ENCODE measurements at regions not wholly inside any gene's neighbourhood (a gene's known extent, or its start where the extent isn't known, plus 50 kb on each side); places are given as distances from the start of the nearest gene placed in this dataset.
A peak's percentile ranks its signal among the peaks of the same experiment; 100 is the strongest.
"Not testable (repeated sequence)": the region's sequence is repeated elsewhere in the genome, so short reads cannot be mapped to it uniquely, and the experiment has no call there.

DNA sequence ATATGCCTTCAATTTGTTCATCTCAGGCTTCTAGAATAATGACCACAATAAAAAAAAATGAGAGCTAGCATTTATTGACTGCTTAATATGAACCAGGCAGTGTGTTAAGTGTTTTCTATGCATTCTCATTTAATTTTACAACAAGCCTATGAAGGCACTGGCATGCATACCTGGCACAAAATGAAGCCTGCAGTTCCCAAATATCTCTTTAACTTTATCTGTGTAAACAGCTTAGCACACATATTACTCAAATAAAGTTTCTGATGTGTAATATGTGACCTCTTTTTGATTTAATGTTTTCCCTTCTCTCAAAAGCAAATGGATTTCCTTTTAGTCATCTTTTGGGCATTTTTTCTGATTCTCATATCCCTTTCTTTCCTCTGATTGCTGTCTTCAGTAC lies 671.8 kb downstream of the PCDH7 start:
- DNase-seq: no peak

DNA sequence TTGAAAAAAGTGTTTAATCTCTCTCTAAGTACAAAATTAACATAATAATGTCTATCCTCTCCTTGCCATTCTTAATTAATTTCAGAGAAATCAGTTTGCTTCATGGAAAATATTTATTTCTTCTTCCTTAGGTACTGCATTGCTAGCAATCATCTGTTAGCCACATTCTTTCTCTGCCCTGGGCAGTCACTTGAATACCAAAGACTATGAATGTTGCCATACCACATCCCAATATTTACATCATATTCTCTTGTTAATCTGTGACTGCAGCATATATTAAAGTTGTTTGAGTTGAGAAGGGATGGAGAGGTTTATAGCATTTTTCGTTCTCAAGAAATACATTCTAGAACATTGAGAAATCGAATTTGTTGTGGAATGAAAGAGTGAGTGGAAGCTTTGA lies 672.8 kb downstream of the PCDH7 start:
- no peak for DNase-seq

DNA sequence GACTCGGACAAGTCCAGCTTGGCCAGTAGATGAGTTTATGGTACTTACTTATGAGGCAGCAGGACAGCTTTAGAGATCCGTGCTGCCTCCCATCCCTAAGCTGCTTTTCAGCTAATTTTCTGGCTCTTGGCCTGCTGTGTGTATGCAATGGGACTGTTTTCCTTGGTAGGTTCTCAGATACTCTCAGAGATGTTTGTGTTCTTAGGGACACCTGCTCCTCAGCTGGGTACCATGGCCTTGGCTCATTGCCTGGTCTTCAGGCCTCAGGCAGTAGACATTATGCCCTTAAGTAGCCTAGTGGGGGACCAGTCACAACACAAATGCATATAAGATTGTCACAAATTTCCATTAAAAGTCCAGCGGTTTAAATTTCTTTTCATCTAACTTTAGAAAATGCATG lies 688.0 kb downstream of the PCDH7 start:
- DNase-seq: peak; percentile 76

DNA sequence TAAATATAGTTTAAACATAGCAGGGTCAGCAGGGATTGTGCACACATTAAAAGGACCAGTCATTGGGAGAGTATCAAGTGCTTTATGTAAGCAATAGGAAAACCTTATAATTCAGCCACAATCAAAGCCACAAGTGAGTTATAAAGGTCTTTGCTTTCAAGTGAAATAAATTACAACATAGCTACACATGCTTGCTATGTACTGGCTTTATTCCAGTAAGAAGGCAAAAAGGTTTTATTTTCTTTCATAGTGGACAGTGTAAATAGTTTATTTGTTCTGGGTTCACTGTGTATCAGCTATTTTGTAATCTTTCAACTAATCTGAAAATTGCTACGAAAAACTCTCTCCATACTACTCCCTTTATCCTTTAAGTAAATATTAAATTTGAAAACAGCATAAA lies 691.4 kb downstream of the PCDH7 start:
- DNase-seq: no peak

DNA sequence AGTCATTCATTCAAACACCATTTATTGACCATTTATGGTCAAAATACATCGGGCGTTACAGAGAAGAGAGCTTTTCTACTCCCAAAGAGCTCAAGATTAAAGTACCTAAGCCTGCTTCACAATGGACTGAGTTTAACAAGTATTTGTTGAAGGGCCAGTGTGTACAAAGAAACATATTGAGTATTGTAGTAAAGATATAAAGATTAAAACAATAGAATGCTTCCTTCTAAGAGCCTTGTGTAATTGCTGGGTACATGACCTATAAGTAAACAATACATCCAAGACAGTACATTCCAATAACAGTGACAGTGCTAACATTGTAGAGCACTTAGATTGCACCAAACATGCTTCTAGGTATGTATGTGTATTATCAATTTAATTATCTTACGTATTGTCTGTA lies 695.5 kb downstream of the PCDH7 start:
- DNase-seq: no peak

DNA sequence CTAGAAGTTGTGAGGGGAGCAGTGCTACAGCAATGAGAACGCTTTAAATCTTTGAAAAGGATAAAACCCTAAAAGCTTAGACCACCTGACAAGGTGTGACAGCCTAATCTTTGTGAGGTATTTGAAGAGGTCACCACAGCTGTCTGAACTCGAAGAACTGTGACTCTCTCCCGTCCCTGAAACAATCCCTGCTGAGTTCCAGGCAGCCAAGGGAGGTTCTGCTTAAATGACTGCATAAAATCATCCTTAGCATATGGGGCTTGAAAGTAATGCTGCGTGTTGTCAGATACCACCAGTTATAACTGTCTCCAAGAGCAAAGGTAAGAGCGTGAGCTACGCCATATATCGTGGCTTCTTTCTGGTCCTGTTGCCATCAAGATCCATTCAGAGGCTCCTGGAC lies 696.3 kb downstream of the PCDH7 start:
- no peak for DNase-seq

DNA sequence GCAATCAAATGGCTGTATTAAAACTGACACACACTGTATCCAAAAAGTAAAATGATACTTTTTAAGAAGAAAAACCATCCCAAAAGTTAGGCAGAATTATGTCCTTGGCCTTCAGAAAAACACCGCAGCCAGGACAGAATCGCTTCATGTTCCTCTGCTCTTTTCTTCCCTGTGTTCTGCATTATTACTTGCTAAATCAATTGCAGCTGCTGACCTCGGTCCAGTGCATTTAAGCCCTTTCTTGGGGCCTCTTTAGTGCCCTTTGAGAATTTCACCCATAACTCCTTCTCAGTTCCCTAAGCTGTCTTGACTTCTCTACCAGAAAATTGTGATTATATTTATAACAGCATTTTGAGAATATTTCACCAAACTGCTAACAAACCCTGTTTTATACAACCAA lies 696.9 kb downstream of the PCDH7 start:
- DNase-seq: no peak

DNA sequence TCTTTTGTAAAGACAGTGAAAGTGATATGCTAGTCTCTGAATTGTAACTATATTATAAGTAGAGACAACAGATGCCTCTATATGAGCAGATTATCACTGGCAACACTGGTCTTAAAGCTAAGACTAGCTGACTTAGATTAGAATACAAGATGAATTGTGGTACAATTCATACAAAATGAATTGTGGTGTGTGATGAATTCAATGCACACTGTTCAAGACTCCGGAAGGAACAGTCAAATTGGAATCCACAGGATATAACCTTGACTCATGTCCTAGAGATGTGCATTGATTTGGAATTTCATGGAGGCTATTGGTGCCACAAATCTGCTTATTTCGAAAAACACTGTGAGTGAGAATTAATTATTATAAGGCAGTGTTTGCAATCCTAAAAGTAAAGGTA lies 701.8 kb downstream of the PCDH7 start:
- DNase-seq: no peak

DNA sequence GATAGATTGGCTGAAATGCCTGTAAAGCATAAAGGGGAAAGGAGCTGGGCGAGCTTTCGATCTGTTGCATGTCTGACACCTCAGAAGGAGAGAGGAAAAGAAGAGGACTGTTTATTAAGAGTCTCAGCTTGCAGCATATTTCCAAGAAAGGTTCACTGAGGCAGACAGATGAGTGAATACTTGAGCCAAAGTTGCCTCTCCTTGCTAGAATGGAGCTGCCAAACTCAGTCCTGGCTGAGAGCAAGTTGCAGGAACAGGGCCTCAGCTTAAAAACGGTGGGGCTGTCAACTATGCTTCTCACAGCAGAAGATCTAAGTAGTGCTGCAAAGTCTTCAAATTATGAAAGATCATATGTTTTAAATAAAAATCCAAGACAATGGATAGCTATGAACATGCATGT lies 707.5 kb downstream of the PCDH7 start:
- no peak for DNase-seq

DNA sequence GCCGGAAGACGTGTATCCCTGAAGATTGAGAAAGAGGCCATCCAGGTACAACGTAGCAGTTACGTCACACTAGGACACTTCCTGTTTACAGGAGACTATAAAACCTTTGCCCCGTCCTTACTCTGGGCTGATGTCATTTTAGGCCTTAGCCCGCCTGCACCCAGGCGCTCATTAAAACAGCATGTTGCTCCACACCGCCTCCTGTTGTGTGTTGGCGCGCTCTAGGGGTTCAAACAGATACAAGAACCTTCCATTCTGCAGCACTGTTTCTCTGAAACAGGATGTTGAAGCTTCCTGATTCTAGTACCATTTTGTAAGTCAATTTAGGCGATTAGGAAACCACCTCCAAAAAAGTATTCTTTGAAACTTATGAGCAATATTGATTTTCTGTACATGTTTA lies 722.1 kb downstream of the PCDH7 start:
- DNase-seq: no peak

DNA sequence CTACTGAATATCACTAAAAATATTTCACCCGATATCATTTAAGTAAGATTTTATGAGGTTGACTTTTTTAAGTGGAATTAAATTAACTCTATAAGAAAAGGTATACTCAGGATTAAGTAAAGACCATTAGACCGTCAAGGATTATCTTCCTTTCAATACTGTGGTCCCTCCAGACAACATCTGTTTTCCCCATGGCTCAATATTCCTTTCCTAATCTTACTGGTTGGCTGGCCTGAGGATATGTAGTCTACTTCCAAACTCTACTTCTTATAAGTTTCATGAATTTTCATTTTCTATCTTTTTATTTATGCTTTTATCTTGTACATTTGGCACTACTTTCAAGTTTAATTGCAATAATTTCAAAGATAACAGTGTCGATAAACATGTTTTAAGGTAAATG lies 725.4 kb downstream of the PCDH7 start:
- DNase-seq: no peak

DNA sequence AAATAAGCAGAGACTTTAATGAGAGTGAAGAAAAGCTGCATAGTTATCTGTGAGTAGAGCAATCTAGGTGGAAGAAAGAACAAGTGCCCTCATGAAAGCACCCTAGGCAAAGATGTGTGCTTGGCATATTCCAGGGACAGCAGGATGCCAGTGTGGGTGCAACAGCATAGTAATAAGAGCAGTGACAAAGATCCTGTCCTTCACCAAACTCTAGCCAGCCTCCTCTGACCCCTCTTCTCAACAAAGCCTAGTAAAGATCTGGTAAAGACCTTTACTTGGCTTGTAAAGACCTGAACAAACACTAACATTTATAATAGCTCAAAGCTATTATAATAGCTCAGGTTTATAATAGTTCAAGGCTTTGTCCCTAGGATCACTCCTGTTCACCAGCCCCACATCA lies 735.4 kb downstream of the PCDH7 start:
- no peak for DNase-seq

DNA sequence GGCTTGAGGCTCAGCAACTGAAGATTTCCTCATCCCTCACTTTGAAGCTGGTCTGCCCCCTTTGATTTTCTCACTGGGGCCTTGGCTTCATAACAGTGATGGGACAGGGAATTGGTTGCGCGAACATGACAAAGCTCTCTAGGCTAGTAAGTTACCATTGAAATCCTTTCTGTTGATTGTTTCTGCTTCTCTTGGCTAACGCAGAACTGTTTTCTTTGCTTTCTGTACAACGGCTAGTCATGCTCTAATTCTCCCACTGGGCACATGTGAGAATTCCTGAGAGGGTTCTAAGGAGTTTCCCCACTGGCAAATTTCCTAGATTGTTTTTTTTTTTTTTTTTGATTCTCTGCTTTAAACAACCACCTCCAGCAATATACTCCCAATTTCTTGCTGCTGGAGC lies 738.6 kb downstream of the PCDH7 start:
- DNase-seq: no peak

DNA sequence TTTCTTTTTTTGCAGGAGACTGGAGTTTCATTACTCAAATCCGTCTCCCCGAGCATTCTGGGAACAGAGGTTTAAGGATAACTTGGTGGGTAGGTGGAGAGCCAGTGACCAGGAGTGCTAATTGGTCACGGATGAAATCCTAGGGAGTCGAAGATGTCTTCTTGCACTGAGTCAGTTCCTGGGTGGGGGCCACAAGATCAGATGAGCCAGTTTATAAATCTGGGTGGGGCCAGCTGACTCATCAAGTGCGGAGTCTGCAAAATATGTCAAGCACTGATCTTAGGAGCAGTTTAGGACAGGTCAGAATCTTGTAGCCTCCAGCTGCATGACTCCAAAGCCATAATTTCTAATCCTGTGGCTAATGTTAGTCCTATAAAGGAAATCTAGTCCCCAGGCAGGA lies 741.3 kb downstream of the PCDH7 start:
- no peak for DNase-seq

DNA sequence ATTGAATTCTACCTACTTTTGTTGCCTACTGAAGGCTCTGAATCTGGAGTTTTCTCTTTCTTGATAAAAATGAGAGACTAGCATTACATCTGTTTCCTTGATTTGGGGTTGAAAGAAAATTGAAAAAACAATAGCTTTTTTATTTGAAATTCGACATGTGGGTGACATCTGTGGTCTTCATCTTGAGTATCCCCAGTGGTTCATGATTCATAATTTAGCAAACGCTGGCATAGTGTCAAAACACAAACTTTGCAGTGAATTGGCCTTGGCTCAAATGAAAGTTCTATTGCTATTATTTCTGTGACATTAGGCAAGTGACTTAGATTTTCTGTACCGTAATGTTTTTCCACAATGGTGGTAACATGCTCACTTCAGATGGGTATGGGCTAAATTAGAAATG lies 747.6 kb downstream of the PCDH7 start:
- no peak for DNase-seq

DNA sequence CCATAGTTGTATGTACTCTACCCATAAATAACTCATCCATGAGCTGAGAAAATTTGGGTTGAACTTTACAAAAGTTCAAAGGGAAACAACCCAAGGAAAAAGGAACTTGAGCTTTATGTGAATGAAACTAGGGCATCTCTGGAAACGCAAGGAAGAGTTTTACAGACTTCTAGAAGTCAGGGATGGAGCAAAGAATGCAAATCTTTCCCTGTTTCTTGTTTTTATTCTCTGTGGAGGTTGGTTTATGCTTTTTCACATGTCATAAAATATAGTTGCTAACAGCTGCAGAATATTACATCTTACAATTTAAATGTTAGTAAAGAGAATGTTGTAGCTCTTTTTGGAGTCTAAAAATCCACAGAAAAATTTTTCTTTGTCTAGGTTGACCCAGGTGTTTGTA lies 754.1 kb downstream of the PCDH7 start:
- DNase-seq: no peak

DNA sequence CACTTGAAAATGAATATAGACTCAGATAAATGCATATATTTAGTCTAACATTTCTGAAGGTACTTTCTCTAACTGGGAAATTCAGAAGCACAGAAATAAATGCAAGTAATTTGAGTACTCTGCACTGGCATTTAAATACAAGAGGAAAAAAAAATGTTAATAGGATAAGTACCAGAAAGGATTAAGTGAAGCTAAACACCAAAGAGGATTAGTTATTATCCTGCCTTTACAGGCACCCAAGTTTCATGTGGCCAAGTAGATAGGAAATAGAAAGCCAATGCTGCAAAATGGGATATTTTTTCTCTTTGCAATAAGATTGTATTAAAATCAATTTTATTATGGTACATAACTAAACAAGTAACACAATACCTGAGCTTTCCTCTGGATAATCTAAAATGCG lies 762.5 kb downstream of the PCDH7 start:
- no peak for DNase-seq

DNA sequence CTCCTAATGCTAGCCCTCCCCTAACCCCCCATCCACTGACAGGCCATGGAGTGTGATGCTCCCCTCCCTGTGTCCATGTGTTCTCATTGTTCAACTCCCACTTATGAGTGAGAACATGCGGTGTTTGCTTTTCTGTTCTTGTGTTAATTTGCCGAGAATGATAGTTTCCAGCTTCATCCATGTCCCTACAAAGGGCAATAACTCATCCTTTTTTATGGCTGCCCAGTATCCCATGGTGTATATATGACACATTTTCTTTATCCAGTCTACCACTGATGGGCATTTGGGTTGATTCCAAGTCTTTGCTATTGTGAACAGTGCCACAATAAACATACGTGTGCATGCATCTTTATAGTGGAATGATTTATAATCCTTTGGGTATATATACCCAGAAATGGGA lies 779.0 kb downstream of the PCDH7 start:
- not testable (repeated sequence) for DNase-seq

DNA sequence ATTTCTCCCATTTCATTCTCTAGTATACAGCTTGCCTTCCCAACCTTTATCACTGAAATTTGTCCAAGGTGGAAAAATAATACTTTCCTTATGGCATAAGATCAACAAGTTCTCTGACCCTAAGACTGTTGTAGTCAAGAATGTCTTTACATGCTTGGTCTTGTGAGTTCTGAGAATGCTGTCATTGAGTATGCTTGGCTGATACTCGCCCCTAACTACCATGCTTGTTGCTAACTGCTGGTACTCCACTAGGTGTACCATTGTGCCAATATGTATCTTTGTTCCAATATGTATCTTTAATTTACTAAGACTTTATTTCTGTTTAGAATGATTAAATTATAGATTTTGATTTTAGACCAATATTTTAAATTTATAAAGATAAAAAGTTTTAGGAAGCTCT lies 796.4 kb downstream of the PCDH7 start:
- no peak for DNase-seq

DNA sequence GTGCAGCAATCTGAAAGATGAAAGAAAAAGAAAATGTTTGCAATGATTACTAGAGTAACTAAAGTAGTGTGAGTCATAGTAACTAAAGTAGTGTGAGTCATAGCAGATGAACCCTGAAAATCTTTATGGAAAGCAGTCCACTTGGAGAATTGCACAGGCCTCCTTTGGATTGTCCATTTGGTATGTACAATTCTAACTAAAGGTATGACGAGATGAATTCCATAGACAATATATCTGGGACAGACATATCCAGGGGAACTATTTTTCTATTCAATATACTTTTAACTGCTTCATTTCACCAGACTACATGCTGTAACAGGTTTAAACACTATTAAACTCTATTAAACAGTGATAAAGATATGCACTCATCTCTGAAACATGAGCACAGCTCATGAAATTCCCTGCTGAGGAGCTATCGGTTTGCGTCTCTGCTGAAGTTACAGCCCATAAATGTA lies 798.7 kb downstream of the PCDH7 start:
- no peak for DNase-seq

DNA sequence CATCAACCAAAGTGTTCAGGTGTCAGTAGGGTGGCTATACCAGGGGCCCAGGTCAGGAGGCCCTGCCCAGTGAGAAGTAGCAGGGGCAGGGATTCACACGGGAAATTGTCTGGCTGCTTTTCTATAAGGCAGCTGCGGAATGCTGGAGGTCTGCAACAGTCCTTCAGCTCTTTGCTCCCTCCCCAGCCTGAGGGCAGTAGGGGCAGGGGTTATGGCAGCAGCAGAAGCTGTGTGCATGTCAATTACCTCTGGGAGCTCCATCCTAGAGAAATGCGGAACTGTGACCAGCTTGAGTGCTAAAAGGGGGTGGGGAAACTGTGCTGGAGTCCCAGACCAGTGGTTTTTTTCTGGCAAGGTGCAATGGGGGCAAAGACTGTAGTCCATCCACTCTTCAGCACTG lies 810.4 kb downstream of the PCDH7 start:
- no peak for DNase-seq

DNA sequence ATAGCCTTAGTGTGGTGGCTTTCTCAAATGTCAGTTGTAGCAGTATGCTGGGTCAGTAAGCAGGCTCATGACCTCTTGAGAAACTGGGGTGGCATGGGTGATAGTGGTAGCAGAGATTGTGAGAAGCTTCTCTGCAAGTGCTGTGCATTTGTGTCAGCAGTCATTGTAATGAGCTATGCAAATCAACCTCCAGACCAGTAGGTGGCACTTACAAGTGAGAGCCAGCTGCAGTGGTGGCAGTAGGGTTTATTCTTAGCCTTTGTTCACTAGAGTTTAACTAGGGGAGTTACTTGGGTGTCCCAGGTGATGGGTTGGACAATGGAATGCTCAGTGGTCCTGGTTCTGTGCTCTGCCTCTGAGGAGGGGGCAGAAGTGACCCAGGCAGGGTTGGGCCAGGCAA lies 818.7 kb downstream of the PCDH7 start:
- no peak for DNase-seq

DNA sequence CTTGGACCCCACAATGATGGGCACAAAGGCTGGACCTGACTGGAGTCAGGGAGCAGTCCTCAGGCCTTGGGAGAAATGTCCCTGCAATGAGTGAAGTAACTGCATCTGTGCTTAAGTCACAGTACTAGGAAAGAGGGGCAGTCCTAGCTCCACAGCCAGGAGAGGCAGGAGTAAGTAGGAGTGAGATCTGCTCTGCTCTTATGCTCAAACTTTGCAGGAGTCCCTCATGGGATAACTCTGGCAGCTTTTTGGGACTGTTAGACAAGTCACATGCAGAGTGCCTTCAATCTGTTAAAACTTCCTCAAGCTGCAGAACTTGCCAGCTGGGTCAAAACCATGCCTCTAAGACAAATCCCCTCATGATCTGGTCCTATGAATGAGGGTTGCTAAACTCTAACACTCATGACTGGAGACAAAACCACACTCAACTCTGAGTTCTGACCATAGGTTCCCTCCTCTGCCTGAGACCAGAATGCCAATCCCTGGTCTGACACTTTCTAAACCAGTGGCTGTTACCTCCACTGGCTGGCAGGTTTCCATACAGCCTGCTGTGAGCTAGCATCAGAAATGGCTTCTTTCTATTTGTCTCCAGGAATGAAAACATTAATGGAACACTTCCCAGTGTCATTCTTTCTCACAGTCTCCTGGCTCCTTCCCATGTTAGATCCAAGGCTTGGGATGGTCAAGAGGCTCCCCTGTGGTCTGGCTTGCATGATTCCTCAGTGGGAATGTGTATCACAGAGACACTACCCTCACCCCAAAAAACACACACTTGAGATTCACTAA lies 819.3 kb downstream of the PCDH7 start:
- peak; percentile 61 for DNase-seq

DNA sequence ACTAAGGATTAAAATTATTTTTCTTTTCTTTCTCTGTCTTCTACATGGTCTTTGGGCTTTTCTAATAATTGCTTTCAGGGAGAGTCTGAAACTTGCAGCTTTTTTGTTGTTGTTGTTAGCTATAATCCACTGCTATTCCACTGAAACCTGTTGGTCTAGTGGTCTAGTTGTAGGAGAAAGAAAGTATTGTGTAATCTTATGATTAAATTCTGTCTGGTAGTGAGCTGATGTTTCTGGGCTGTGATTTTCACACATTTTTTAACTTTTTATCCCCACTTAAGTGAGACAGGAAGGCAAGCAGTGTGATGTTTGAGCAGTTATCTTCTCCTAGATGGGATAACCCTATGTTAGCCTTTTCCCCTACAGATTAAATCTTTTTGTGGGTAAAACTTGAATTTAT lies 825.2 kb downstream of the PCDH7 start:
- DNase-seq: no peak

DNA sequence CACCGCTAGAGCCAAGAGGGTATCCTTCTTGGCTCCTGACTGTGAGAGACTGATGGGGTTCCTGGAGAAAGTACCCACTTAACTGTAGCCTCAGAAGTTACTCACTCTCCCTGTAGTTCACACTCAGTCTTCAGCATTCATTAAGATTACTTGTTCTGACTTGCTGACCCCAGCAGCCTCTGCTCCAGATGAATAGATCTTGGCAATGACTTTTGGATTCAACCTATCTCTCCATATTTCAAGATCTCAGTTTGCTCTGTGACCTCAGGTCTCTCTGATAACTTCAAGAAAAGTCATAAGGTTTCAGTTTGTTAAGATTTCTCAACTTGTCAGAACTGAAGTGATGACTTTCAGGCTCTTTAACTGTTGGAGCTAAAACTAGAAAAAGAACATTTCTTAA lies 825.6 kb downstream of the PCDH7 start:
- no peak for DNase-seq

DNA sequence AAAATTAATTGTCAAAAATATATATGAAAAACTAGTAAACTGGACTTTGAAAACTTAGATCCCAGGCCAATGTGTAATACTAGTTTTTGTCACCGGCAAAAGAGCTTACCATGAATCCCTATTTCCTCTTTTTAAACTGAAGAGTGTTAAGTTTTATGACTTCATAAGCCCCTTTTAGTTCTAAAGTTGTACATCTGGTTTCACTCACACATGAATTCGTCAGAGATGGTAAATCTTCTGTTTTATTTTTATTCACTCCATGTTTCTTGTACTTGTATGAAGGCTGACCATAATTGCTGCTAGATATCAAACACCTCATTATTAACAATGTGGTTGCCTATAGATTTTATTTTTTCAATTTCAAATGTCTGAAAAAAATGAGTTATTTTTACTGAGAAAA lies 827.9 kb downstream of the PCDH7 start:
- DNase-seq: no peak

Data from COR-L47 (cell line).